ENCODE measurements at regions not wholly inside any gene's neighbourhood (a gene's known extent, or its start where the extent isn't known, plus 50 kb on each side); places are given as distances from the start of the nearest gene placed in this dataset.

DNA sequence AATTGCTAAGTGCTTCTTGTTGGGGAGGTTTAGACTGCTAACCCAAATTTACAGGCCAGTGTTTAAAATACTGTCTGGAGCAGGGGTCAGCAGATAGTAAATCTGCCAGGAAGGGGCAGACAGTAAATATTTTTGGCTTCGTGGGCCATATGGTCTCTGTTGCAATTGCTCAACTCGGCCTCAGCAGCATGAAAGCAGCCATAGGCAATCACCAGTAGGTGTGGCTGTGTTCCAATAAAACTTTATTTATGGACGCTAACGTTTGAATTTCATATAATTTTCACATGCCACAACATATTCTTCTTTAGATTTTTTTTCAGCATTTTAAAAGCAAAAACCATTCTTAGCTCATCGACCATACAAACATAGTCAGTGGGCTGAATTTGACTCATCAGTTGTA, 172.7 kb downstream of the BRINP2 start:
- Histone ChIP-seq H3K27ac (no peak overlapping the region), H4K20me1 (ENCODE audit: insufficient read depth) (no peaks in the 10 kb centered on the region), H3K4me1 (replicated peaks; ENCODE audit: insufficient read depth) (no peaks in the 10 kb centered on the region), H3K36me3 (ENCODE audit: low read depth) (no peaks in the 10 kb centered on the region), H2AFZ (no peak overlapping the region), H3K4me3 (no peak overlapping the region), H3K9me2 (ENCODE audit: insufficient read depth) (no peaks in the 10 kb centered on the region), H3K9me3 (ENCODE audit: insufficient read depth, low read depth) (no peaks in the 10 kb centered on the region), H3F3A (ENCODE audit: insufficient read depth, low read depth) (no peaks in the 10 kb centered on the region), H3K27me3 (ENCODE audit: insufficient read depth, low read depth) (peaks cover 28% of the 10 kb centered on the region), H3K4me2 (no peak overlapping the region), H3K79me2 (ENCODE audit: low read depth) (no peaks in the 10 kb centered on the region)
- CTCF ChIA-PET, result no interaction called here
- no peak for DNase-seq
- POLR2A ChIA-PET (ENCODE audit: unreplicated experiment), result no interaction called here
- TF ChIP-seq, protein P1, sequence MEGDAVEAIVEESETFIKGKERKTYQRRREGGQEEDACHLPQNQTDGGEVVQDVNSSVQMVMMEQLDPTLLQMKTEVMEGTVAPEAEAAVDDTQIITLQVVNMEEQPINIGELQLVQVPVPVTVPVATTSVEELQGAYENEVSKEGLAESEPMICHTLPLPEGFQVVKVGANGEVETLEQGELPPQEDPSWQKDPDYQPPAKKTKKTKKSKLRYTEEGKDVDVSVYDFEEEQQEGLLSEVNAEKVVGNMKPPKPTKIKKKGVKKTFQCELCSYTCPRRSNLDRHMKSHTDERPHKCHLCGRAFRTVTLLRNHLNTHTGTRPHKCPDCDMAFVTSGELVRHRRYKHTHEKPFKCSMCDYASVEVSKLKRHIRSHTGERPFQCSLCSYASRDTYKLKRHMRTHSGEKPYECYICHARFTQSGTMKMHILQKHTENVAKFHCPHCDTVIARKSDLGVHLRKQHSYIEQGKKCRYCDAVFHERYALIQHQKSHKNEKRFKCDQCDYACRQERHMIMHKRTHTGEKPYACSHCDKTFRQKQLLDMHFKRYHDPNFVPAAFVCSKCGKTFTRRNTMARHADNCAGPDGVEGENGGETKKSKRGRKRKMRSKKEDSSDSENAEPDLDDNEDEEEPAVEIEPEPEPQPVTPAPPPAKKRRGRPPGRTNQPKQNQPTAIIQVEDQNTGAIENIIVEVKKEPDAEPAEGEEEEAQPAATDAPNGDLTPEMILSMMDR (conservative IDR thresholded peaks at IDR 0.05), result no peak
- BruUV-seq (replicated peaks), result no TSS peak
- intact Hi-C loops (cut with micrococcal nuclease; ENCODE audit: unreplicated experiment), result no loop called here

DNA sequence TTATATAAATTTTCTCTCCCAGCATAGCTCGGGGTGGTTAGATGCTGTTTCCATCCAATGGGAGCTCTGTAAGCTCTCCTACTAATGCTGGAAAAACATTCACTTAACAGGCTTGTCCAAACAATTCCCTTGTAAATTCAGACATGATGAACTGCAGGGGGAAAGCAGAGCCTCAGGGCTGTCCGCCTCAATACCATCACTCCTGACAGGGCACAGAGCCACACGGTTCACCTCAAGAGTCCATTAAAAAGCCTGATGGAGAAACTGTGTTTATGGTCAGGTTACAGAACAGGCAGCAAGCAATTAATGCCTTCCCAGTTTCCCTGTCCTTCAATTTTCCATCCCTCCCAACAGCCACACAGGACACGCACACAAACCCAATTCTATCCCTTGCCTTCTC, 171.0 kb downstream of the BRINP2 start:
- Histone ChIP-seq H4K20me1 (ENCODE audit: insufficient read depth) (no peaks in the 10 kb centered on the region), H2AFZ (no peak overlapping the region), H3F3A (ENCODE audit: insufficient read depth, low read depth) (no peaks in the 10 kb centered on the region), H3K4me2 (no peak overlapping the region), H3K36me3 (ENCODE audit: low read depth) (no peaks in the 10 kb centered on the region), H3K79me2 (ENCODE audit: low read depth) (no peaks in the 10 kb centered on the region), H3K27me3 (ENCODE audit: insufficient read depth, low read depth) (peaks cover 28% of the 10 kb centered on the region), H3K4me3 (no peak overlapping the region), H3K9me2 (ENCODE audit: insufficient read depth) (no peaks in the 10 kb centered on the region), H3K9me3 (ENCODE audit: insufficient read depth, low read depth) (no peaks in the 10 kb centered on the region), H3K4me1 (replicated peaks; ENCODE audit: insufficient read depth) (no peaks in the 10 kb centered on the region), H3K27ac (no peak overlapping the region)
- TF ChIP-seq, protein P1 (conservative IDR thresholded peaks at IDR 0.05), result no peak
- TF ChIP-seq EZH2 (IDR thresholded peaks at IDR 0.05; ENCODE audit: low read depth), result no peak
- DNase-seq, result no peak
- intact Hi-C loops (cut with micrococcal nuclease; ENCODE audit: unreplicated experiment), result no loop called here
- CTCF ChIA-PET, result no interaction called here
- POLR2A ChIA-PET (ENCODE audit: unreplicated experiment), result no interaction called here
- no TSS peak for BruUV-seq (replicated peaks)

DNA sequence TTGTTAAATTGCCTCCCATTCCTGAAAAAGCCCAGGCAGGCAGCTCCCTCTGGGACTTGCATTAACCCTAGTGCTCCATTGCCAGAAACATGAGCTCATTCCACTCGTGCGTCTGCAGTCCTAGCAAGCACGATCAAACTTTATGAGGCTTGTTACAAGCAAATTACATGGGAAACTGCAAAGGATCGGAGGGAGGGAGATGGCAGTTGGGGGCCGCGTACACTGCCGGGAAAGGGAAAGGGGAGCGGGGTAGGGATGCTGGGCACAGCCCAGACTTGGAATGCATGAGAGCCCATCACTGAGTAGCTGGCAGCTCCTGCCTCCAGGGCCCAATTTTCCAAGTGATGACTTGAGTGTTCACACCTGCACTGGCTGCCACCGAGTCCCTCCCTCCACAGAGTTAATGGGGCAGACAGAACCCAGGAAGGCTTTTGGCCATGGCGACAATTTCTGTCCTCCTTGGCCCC, 169.9 kb downstream of the BRINP2 start:
- Histone ChIP-seq H3K36me3 (ENCODE audit: low read depth) (no peaks in the 10 kb centered on the region), H2AFZ (no peak overlapping the region), H3K9me3 (ENCODE audit: insufficient read depth, low read depth) (no peaks in the 10 kb centered on the region), H3K27ac (no peak overlapping the region), H3K4me3 (no peak overlapping the region), H4K20me1 (ENCODE audit: insufficient read depth) (no peaks in the 10 kb centered on the region), H3K79me2 (ENCODE audit: low read depth) (no peaks in the 10 kb centered on the region), H3K4me1 (replicated peaks; ENCODE audit: insufficient read depth) (no peaks in the 10 kb centered on the region), H3F3A (ENCODE audit: insufficient read depth, low read depth) (no peaks in the 10 kb centered on the region), H3K27me3 (ENCODE audit: insufficient read depth, low read depth) (peaks cover 28% of the 10 kb centered on the region), H3K9me2 (ENCODE audit: insufficient read depth) (no peaks in the 10 kb centered on the region), H3K4me2 (no peak overlapping the region)
- intact Hi-C loops (cut with micrococcal nuclease; ENCODE audit: unreplicated experiment), result no loop called here
- ChIA-PET CTCF (no interaction called here), POLR2A (ENCODE audit: unreplicated experiment) (no interaction called here)
- no TSS peak for BruUV-seq (replicated peaks)
- no peak for DNase-seq
- TF ChIP-seq, protein P1 (conservative IDR thresholded peaks at IDR 0.05), result no peak
- TF ChIP-seq EZH2 (IDR thresholded peaks at IDR 0.05; ENCODE audit: low read depth), result no peak

All from PC-9 (cell line).